ENCODE measurements at regions not wholly inside any gene's neighbourhood (a gene's known extent, or its start where the extent isn't known, plus 50 kb on each side); places are given as distances from the start of the nearest gene placed in this dataset.

DNA sequence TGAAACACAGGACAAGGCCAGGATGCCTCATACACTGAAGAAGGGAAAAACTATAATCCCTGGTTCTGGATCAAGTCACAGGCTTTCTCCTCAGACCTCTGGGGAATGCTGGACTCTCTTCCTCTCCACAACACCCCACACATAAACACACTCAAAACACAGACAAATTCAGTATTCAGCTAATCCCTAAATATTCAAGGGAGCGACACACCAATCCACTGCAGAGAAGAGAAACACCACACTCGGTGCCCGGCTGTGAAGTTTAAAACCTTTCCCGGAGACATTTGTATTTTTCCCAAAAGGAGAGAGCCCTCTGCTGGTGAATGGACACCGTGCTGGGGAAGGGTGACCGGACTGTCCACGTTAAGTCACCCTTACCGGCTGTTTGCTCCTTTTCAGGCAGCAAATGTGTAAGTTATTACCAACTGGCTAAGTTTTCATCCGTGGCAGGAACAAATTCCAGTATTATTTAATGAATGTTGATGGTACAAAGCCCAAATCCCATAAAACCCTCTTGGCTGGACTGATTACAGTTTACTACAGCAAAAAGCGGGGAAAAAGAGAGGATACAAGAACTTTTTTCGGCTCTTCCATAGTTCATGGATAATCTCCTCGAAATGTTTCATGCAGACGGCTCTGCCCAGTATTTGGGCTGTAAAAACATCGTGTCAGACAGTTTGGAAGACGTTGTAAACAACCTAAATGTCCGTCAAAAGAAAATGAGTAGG, 130.9 kb upstream of the SLC30A5 start:
- no peak for TF ChIP-seq ZFX (IDR thresholded peaks at IDR 0.05)
- TF ChIP-seq, protein P1, sequence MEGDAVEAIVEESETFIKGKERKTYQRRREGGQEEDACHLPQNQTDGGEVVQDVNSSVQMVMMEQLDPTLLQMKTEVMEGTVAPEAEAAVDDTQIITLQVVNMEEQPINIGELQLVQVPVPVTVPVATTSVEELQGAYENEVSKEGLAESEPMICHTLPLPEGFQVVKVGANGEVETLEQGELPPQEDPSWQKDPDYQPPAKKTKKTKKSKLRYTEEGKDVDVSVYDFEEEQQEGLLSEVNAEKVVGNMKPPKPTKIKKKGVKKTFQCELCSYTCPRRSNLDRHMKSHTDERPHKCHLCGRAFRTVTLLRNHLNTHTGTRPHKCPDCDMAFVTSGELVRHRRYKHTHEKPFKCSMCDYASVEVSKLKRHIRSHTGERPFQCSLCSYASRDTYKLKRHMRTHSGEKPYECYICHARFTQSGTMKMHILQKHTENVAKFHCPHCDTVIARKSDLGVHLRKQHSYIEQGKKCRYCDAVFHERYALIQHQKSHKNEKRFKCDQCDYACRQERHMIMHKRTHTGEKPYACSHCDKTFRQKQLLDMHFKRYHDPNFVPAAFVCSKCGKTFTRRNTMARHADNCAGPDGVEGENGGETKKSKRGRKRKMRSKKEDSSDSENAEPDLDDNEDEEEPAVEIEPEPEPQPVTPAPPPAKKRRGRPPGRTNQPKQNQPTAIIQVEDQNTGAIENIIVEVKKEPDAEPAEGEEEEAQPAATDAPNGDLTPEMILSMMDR (conservative IDR thresholded peaks at IDR 0.05): peak; percentile 95
- no peak overlapping the region for H3K27ac ChIP-seq

- TF ChIP-seq, protein P1 (conservative IDR thresholded peaks at IDR 0.05): no peak
- no peak for TF ChIP-seq ZFX (IDR thresholded peaks at IDR 0.05)
- no peak overlapping the region for H3K27ac ChIP-seq
These were observed 129.1 kb upstream of the SLC30A5 start for GRCh38 chr5:68964679-68965078.

DNA sequence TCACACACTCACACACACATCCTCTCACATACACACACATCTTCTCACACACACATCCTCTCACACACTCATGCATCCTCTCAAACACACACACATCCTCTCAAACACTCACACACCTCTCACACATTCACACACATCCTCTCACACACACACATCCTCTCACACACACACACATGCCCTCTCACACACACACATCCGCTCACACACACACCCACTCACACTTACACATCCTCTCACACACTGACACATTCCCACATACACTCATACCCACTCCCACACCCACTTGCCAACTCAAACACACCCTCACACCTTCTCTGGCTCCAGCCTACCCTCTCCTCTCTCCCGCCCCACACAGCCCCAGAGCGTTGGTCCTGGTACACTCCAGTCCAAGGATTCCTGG, 127.9 kb upstream of the SLC30A5 start:
- no peak for TF ChIP-seq ZFX (IDR thresholded peaks at IDR 0.05)
- TF ChIP-seq, protein P1 (conservative IDR thresholded peaks at IDR 0.05): no peak
- H3K27ac ChIP-seq: no peak overlapping the region

- H3K27ac ChIP-seq: no peak overlapping the region
- TF ChIP-seq, protein P1 (conservative IDR thresholded peaks at IDR 0.05): no peak
- TF ChIP-seq ZFX (IDR thresholded peaks at IDR 0.05): no peak
These were observed 127.2 kb upstream of the SLC30A5 start for GRCh38 chr5:68966596-68966995.

GRCh38 chr5:68968429-68968828, 125.4 kb upstream of the SLC30A5 start:
- no peak overlapping the region for H3K27ac ChIP-seq
- TF ChIP-seq, protein P1 (conservative IDR thresholded peaks at IDR 0.05): no peak
- TF ChIP-seq ZFX (IDR thresholded peaks at IDR 0.05): no peak

DNA sequence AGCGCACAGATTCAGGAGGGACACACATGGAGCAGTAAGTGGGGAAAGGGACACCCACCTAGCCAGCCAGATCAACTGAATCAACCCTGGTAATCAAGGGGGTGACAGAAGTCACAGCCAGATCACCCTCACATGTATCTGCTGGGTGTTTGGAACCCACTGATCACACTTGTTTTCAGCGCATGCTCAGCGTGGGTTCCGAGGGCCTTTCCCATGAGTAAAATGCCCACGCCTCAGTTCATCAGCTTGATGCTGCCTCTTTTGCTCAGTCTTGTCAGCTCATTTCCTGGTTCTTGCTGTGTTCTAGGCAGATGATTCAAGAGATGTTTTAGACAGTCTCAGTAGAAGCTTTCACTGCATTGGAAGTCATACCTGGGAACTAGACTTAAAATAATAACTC, 123.2 kb upstream of the SLC30A5 start:
- H3K27ac ChIP-seq: no peak overlapping the region
- TF ChIP-seq ZFX (IDR thresholded peaks at IDR 0.05): no peak
- TF ChIP-seq, protein P1 (conservative IDR thresholded peaks at IDR 0.05): no peak

DNA sequence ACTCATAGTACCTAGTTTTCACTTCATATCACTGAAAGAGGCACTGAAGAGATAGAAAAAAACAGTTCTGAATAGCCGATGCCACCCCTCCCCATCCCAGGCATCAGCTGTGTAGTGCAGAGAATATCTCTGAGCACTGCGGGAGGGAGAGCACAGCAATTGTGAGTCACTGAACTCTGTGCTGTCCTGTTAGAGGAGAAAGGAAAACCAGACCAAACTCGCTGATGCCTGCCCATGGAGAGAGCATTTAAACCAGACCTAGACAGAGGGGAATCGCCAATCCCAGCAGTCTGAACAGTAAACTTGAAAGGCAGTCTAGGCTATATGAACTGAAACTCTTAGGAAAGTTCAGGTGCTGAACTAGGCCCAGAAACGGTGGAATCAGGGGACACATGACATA, 120.1 kb upstream of the SLC30A5 start:
- H3K27ac ChIP-seq: no peak overlapping the region
- TF ChIP-seq, protein P1 (conservative IDR thresholded peaks at IDR 0.05): no peak
- no peak for TF ChIP-seq ZFX (IDR thresholded peaks at IDR 0.05)
